Prostate gland (tissue), 2 donors: ENCODE measurements at regions not wholly inside any gene's neighbourhood (a gene's known extent, or its start where the extent isn't known, plus 50 kb on each side); places are given as distances from the start of the nearest gene placed in this dataset.

ENCODE experiments used
- CTCF ChIP-seq, 4 experiments: fragments of 200-600 bp in 2 of 4; fragments of 450-650 bp in 2 of 4; sonication (generic) in 2 of 4; IDR thresholded peaks; 1 replicate in 3 of 4; 2 replicates in 1 of 4; pipeline ENCODE4 v1.5.1; 2016 to 2019; ENCODE audit warnings: antibody characterized with exemption in 4 of 4, mild to moderate bottlenecking in 2 of 4, moderate library complexity in 2 of 4
- POLR2A ChIP-seq: fragments of 450-650 bp; IDR thresholded peaks from one replicate; pipeline ENCODE4 v1.6.1; 2016; ENCODE audit warnings: antibody characterized with exemption, mild to moderate bottlenecking
- POLR2AphosphoS5 ChIP-seq: sonication (generic); formaldehyde crosslinking; IDR thresholded peaks from one replicate; pipeline ENCODE4 v1.6.1; 2017; ENCODE audit warnings: antibody characterized with exemption

- TF ChIP-seq CTCF (IDR thresholded peaks at IDR 0.05) (no peak), POLR2A (no peak), POLR2AphosphoS5 (no peak)
These were observed 1353.9 kb upstream of the MAP3K7 start for GRCh38 chr6:91940801-91941200.
